GM12878 (cell line): ENCODE measurements at regions not wholly inside any gene's neighbourhood (a gene's known extent, or its start where the extent isn't known, plus 50 kb on each side); places are given as distances from the start of the nearest gene placed in this dataset. TPM values are rescaled to one million over a fixed set of nuclear protein-coding genes. Genes with fewer than 3 reads are reported as not detected.

Experiments used
- CBFB ChIP-seq: IDR thresholded peaks from 2 replicates; pipeline ENCODE4 v1.6.1; 2016; ENCODE audit warnings: antibody characterized with exemption, low read depth
- FOXK2 ChIP-seq: fragments of 450-650 bp; IDR thresholded peaks from 2 replicates; pipeline ENCODE4 v1.6.1; 2017; ENCODE audit warnings: mild to moderate bottlenecking, moderate library complexity
- microRNA-seq: library from miRNA; unstranded; fragments of <30 nt; microRNA quantifications from one replicate; pipeline ENCODE4, GENCODE V29; 2018
- small RNA-seq: library from RNA; depleted of rRNA; stranded (forward); fragments of <200 nt; gene quantifications from one replicate; pipeline ENCODE3, GENCODE V24; 2014
- TF ChIP-seq, protein P1 (sequence below): fragments of 450-650 bp; IDR thresholded peaks from 2 replicates; pipeline ENCODE4 v1.6.1; 2017; ENCODE audit warnings: antibody characterized with exemption, mild to moderate bottlenecking, moderate library complexity

DNA sequence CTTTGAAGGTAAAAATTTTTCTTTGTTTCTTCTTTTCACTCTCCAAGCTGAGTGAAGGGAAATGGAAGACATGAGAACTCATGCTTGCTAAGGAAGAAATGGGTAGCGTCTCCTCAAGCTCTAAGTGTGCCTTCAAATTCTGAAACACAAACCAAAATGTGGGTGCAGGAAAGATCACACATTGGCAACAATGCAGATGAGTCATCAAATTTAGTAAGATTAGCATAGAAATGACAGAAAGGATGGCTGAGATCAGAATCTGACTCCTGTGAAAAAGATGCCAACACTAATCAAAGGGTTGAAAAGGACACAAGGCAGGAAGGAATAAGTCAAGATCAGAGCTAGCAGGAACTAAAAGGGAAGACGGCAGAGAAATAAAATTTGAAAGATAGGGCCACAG, 61.1 kb upstream of the ZNF462 start (continued):
- TF ChIP-seq, protein P1, sequence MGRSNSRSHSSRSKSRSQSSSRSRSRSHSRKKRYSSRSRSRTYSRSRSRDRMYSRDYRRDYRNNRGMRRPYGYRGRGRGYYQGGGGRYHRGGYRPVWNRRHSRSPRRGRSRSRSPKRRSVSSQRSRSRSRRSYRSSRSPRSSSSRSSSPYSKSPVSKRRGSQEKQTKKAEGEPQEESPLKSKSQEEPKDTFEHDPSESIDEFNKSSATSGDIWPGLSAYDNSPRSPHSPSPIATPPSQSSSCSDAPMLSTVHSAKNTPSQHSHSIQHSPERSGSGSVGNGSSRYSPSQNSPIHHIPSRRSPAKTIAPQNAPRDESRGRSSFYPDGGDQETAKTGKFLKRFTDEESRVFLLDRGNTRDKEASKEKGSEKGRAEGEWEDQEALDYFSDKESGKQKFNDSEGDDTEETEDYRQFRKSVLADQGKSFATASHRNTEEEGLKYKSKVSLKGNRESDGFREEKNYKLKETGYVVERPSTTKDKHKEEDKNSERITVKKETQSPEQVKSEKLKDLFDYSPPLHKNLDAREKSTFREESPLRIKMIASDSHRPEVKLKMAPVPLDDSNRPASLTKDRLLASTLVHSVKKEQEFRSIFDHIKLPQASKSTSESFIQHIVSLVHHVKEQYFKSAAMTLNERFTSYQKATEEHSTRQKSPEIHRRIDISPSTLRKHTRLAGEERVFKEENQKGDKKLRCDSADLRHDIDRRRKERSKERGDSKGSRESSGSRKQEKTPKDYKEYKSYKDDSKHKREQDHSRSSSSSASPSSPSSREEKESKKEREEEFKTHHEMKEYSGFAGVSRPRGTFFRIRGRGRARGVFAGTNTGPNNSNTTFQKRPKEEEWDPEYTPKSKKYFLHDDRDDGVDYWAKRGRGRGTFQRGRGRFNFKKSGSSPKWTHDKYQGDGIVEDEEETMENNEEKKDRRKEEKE: no peak
- no peak for TF ChIP-seq FOXK2
- TF ChIP-seq CBFB: no peak

Small RNA genes in the stretch of these regions (microRNA-seq; reads per million reads assigned to microRNA genes)
- gene MIR8081: not detected

Small RNA genes in the stretch of these regions (small RNA-seq; reads per million reads assigned to genes)
- gene MIR8081: not detected
